NAMALWA (cell line): ENCODE measurements at regions not wholly inside any gene's neighbourhood (a gene's known extent, or its start where the extent isn't known, plus 50 kb on each side); places are given as distances from the start of the nearest gene placed in this dataset.
"Not testable (repeated sequence)": the region's sequence is repeated elsewhere in the genome, so short reads cannot be mapped to it uniquely, and the experiment has no call there.

Experiments used
- DNase-seq: peaks from one replicate; pipeline ENCODE4 v3.0.0-alpha.2; 2015; ENCODE audit warnings: low spot score

DNA sequence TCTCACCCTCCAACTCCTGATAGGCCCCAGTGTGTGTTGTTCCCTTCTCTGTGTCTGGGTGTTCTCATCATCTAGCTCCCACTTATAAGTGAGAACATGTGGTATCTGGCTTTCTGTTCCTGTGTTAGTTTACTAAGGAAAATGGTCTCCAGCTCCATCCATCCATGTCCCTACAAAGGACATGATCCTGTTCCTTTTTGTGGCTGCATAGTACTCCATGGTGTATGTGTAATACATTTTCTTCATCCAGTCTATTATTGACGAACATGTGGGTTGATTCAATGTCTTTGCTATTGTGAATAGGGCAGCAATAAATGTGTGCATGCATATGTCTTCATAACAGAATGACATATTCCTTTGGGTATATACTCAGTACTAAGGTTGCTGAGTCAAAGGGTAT is 1397.0 kb downstream of the UQCRFS1 start:
- no peak for DNase-seq

DNA sequence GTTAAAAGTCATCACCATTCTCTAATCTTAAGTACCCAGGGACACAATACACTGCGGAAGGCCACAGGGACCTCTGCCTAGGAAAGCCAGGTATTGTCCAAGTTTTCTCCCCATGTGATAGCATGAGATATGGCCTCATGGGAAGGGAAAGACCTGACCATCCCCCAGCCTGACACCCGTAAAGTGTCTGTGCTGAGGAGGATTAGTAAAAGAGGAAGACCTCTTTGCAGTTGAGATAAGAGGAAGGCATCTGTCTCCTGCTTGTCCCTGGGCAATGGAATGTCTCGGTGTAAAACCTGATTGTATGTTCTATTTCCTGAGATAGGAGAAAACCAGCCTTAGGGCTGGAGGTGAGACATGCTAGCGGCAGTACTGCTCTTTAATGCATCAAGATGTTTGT is 1398.1 kb downstream of the UQCRFS1 start:
- not testable (repeated sequence) for DNase-seq

DNA sequence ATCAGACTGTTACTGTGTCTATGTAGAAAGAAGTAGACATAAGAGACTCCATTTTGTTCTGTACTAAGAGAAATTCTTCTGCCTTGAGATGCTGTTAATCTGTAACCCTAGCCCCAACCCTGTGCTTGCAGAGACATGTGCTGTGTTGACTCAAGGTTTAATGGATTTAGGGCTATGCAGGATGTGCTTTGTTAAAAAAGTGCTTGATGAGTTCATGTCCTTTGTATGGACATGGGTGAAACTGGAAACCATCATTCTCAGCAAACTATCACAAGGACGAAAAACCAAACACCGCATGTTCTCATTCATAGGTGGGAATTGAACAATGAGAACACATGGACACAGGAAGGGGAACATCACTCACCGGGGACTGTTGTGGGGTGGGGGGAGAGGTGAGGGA is 1398.7 kb downstream of the UQCRFS1 start:
- DNase-seq: not testable (repeated sequence)

DNA sequence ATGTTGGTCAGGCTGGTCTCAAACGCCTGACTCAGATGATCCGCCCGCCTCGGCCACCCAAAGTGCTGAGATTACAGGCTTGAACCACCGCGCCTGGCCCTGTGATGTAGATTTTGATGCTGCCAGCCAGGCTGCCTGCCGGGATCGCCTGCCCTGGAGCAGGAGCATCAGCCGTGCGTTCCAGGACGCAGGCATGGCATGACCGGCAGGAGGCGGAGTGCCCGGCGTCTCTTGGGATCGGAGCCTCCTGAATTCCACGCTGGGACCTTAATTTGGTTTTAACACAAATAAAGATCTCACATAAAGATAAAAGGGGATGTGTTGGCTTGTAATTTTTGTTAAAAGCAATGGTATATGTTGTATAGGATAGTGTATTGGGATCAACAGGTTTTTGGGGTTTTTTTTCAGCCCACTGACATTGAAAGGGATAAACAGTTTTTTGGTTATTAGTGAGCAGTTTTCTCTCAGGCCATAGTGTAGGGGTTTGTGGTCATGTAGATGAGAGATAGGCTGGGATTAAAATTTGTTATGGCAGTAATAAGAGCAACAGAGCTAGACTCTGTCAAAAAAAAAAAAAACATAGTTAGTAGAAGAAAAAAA is 1406.4 kb downstream of the UQCRFS1 start:
- DNase-seq: no peak

DNA sequence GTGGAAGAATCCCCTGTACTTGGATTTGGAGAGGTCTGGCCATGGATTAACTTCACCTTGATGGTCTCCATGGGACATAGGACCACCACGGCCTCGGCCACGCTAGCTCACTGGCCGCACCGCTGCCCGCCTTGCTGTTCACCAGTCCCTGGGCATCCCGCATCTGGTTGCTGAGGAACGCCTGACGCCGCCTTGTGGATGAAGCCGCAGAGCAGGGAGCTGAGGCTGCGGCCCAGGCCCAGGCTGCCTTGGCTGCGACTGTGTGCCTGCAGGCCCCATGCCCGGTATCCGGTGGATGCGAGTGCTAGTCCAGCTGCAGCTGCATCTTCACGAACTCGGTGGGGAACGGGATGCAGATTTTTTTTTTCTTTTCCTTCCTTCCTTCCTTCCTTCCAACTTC is 1407.1 kb downstream of the UQCRFS1 start:
- no peak for DNase-seq

DNA sequence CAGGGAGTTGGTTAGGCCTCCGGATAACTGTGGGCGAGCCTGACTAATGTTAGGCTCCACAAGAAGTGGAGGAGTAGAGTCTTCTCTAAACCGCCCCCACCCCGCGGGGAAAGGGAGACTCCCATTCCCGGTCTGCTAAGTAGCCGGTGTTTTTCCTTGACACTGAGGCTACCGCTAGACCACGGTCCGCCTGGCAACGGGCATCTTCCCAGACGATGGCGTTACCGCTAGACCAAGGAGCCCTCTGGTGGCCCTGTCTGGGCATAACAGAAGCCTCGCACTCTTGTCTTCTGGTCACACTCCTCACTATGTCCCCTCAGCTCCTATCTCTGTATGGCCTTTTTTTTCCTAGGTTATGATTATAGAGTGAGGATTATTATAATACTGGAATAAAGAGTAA is 1410.7 kb downstream of the UQCRFS1 start:
- not testable (repeated sequence) for DNase-seq

DNA sequence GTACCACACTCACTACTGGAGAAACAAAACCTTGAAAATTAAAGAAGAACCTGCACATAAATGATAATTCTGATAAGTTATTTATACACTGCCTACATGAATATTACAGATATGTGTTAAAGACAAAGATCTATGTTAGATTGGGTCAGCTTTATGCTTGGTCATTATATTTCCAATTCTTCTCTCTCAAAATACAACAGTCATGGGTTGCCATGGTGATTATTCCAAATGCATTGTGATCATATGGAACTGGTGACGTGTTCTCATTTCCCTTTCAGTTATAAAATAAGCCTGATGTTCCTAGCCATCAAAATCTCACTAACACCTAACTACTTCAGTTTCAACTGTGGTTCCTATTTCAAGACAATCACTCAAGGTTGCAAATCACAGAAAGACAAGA is 1416.4 kb downstream of the UQCRFS1 start:
- DNase-seq: no peak

DNA sequence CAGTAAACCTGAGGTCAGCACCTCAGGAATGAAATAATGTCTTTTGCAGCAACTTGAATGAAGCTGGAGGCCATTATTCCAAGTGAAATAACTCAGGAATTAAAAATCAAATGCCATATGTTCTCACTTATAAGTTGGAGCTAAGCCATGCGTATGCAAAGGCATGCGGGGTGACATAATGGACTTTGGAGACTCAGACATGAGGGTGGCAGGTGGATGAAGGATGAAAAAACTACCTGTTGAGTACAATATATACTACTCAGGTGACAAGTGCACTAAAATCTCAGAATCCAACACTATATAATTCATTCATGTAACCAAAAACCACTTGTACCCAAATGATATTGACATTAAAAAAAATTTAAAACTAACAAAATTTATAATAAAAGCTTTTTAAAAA is 1416.9 kb downstream of the UQCRFS1 start:
- DNase-seq: no peak

DNA sequence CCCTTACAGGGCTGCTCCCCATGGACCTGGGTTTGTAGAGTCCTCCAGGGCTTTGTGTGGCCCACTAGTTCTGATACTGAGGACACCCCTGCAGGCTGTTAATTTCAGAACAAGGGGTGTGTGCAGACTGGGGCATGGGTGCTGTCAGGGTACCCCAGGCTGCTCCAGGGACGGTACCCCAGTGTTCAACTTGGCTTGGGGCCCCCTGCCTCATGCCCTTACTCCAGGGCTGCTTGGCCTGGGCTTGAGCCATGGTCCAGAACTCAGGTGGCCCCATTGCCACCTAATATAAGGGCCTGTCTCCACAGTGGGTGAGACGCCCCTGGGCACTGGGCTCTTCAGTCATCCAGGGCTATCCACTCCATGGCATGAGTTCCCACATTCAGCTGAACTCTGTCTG is 1417.6 kb downstream of the UQCRFS1 start:
- DNase-seq: no peak

DNA sequence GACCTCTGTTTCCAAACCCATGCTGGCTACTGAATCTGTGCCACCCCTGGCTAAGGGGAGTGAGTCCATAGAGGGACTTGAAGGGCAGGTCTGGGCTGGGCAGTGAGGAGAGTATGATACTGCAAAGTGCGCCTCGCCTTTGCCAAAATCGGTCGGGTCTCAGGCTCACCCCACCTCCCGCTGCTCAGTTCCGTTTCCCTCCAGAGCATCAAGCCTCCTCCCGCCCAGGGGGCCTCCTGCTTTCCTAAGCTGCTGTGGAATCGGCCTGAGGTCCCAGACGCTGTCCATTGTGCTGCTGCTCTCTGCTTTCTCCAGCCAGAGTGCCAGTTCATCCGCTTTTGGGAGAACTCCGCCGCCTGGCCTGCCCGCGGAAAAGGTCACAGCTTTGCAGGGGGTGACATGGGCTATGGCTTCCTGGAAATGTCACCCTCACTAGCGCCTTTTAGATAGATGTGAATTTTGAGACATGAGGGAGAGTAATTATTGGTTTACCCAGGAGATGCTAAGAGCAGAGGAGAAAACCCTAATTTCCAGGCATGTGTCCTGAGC is 1418.4 kb downstream of the UQCRFS1 start:
- peak; percentile 45 for DNase-seq

DNA sequence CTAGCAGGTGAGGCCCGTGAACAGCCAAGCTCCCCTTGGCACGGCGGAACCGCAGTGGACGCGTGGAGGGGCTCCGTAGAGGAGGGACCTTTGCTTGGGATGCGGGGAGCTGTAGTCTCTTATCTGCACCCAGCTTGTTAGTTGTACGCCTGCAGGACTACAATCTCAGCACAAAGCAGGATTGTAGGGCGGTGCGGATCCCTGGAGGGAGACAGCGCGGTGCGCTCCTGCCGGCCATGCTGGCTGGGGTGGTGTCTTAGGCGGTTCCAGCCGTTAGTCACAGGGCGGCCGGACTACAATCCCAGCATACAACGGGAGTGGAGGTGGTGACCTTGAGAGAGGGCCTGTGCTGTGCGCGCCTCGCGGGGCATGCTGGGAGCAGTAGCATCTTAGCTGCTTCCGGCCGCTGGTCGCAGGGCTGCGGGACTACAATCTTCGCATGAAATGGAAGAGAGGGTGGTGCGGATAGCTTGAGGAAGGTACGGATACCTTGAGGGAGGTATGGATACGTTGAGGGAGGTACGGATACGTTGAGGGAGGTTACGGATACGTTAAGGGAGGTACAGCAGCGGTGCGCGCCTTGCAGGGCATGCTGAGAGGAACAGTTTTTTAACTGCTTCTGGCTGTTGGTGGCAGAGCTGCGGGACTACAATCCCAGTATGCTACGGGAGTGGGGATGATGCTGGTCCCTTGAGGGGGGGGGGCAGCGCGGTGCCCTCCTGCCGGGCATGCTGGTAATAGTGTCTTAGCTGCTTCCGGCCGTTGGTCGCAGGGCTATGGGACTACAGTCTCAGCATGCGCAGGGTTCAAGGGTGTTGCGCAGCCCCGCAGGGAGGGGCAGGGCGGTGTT is 1419.1 kb downstream of the UQCRFS1 start:
- peak; percentile 96 for DNase-seq

DNA sequence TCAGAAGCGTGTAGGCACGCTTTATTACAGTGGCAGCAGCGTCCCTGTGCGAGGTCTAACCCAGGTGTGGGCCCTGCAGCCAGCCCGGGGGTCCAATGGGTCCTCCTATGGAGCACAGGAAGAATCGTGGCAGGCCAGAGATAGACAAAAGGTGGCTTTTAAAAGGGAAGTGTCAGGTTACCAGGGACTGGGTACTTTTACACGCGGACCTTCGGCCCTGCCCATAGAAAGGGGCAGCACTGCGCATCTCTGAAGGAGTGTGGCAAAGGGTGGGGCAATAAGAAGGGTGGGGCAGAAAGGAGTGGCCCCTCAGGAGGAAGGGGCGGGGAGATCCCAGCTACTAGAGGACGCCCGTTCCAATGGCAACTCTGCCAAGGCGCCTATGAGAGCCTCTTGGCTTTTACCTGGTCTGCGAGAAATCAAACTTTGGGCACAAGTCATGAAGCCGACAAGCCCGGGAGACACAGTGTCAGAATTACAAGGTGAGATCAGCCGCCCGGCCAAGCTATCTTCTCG is 1419.8 kb downstream of the UQCRFS1 start:
- DNase-seq: peak; percentile 90

DNA sequence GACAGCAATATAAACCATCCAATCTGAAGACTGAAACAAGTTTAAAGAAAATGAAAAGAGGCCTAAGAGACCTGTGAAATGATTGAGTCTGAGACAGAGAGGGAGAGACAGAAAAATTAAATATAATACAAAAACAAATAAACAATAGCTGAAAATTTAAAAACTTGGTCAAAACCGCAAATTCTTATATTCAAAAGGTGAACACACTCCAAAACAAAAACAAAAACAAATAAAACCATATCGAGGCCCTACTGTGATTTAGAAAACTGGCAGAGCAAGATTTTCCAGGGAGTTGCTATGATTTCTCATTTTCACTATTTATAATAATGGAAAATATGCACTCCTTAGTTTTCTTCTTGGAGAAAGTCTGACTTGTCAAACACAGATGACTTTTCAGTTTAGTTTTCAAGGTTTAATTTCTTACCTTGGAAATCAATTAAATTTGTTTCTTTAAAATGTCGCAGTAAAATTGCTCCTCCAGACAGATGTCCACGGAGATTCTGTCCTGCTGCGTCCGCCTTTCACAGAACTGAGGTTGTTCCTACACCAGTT is 1420.3 kb downstream of the UQCRFS1 start:
- no peak for DNase-seq

DNA sequence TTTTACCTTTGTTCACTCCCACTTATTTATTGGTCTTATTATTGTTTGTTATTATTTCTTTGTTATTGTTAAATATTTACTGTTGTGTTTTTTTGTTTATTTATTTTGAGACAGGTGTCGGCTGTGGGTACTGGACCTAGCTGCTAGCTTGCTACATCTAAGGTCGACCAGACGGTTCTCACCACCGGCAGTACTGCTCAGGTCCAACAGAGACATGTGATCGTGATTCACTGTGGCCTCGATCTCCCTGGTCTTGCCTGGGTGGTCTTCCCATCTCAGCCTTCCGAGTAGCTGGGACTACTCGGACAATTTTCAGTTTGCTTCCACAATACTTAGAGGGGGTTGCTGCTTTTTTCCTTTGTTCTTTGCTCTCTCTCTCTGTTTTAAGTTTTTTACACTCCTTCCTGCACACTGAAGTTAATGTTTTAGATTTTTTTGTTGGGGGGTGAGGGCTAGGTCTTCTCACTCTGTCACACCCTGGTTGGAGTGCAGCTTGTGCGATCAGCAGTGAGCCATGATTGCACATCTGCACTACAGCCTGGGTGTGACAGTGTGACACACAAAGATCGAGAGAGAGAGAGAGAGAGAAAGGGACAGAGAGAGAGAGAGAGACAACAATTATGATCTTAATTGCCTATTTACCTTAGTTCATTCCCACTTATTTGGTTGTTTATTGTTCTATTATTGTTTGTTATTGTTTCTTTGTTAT is 1432.4 kb downstream of the UQCRFS1 start:
- DNase-seq: peak; percentile 44

DNA sequence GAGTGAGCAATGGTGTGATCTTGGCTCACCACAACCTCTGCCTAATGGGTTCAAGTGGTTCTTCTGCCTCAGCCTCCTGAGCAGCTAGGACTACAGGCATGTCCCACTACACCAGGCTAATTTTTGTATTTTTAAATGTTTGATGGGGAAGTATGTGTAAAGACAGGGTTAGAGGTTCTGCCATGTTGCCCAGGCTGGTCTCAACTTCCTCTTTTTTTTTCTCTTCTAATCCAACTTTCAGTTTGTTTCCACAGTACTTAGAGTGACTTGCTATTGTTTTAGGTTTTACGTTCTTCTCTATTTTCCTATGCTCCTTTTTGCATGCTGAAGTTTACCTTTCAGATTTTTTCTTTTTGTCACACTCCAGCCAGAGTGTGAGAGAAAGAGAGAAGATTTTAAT is 1433.0 kb downstream of the UQCRFS1 start:
- peak; percentile 77 for DNase-seq

DNA sequence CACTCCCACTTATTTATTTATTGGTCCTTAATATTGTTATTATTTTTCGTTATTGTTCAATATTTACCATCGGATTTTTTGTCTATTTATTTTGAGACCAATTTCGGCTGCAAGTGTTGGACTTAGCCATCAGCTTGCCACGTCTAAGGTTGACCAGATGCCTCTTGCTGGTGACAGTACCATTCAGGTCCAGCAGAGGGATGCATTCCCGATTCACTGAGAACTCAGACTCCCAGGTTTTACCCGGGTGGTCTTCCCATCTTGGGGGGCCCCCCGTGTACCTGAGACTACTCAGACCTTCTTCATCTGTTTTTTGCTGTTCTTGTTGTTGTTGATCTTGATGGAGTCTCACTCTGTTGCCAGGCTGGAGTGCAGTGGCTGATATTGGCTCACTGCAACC is 1435.2 kb downstream of the UQCRFS1 start:
- peak; percentile 42 for DNase-seq

DNA sequence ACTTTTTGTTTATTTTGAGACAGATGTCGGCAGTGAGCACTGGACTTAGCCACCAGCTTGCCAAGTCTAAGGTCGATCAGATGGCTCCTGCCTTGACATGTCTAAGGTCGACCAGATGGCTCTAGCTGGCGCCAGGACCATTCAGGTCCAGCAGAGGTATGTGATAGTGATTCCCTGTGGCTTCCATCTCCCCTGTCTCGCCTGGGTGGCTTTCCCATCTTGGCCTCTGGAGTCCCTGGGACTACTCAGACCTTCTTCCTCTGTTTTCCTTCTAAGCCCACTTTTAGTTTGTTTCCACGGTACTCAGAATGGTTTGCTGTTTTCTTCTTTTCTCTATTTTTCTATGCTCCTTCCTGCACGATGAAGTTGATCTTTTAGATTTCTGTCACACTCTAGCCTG is 1435.7 kb downstream of the UQCRFS1 start:
- no peak for DNase-seq

DNA sequence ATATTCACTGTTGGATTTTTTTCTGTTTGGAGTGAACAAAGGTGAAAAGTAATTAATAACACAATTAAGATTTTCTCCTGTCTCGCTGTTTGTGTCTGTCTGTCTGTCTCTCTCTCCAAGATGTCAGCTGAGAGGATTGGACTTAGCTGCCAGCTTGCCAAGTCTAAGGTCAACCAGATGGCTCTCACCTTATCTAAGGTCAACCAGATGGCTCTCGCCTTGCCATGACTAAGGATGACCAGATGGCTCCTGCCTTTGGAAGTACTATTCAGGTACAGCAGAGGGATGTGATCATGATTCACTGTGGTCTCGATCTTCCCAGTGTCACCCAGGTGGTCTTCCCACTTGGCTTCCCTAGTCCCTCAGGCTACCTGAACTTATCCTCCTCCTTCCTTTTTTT is 1436.4 kb downstream of the UQCRFS1 start:
- DNase-seq: no peak

DNA sequence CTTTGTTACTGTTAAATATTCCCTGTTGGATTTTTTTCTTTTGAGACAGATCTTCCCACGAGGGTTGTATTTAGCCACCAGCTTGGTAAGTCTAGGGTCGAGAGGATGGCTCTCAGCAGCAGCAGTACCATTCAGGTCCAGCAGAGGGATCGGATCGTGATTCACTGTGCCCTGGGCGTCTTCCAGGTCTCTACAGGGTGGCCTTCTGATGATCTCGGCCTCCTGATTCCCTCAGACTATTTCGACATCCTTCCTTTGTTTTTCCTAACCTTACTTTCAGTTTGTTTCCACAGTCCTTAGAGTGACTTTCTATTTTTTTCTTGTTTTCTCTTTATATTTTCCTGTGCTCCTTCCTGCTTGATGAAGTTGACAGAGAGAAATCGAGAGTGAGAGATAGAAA is 1436.9 kb downstream of the UQCRFS1 start:
- DNase-seq: peak; percentile 63

DNA sequence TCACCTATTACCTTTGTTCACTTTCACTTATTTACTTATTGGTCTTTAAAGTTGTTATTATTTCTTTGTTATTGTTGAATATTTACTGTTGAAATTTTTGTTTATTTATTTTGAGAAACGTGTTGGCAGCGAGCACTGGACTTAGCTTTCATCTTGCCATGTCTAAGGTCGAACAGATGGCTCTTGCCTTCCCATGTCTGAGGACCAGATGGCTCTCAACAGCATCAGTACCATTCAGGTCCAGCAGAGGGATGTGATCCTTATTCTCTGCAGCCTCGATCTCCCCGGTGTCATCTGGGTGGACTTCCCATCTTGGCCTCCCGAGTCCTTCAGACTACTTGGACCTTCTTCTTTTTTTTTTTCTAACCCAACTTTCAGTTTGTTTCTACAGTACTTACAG is 1437.6 kb downstream of the UQCRFS1 start:
- peak; percentile 64 for DNase-seq

DNA sequence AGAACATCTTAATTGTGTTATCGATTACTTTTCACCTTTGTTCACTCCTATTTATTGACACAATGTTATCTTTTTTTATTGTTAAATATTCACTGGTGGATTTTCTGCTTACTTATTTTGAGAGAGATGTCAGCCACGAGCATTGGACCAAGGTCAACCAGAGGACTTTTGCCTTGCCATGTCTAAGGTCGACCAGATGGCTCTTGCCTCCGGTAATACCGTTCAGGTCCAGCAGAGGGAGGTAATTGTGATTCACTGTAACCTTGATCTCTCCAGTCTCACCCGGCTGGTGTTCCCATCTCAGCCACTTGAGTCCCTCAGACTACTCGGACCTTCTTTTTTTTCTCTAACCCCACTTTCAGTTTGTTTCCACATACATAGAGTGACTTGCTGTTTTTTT is 1438.1 kb downstream of the UQCRFS1 start:
- peak; percentile 80 for DNase-seq

DNA sequence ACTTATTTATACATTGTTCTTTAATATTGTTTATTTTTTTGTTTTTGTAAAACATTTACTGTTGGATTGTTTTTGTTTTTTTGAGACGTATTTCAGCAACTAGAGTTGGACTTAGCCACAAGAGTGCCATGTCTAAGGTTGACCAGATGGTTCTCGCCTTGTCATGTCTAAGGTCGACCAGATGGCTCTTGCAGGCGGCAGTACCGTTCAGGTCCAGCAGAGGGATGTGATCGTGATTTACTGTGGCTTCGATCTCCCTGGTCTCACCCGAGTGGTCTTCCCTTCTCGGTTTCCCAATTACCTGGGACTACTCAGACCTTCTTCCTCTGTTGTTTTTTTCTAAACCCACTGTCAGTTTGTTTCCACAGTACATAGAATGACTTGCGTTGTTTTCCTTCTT is 1438.6 kb downstream of the UQCRFS1 start:
- peak; percentile 59 for DNase-seq
